NT2/D1 (cell line): ENCODE measurements at regions not wholly inside any gene's neighbourhood (a gene's known extent, or its start where the extent isn't known, plus 50 kb on each side); places are given as distances from the start of the nearest gene placed in this dataset.

Experiments used
- DNase-seq: peaks from one replicate; pipeline ENCODE4 v3.0.0-alpha.2; 2011; ENCODE audit warnings: low read depth, low spot score
- H3K27me3 ChIP-seq: 2 replicates; pipeline ENCODE4 v1.6.0; 2011; ENCODE audit warnings: mild to moderate bottlenecking; ENCODE audit not compliant: insufficient read length, insufficient read depth
- H3K36me3 ChIP-seq: 2 replicates; pipeline ENCODE4 v1.6.1; 2011; ENCODE audit warnings: mild to moderate bottlenecking, low read length, mixed read lengths; ENCODE audit not compliant: insufficient read depth, insufficient read length
- H3K4me1 ChIP-seq: 2 replicates; pipeline ENCODE4 v1.5.1; 2011; ENCODE audit not compliant: insufficient read depth, insufficient read length
- H3K4me3 ChIP-seq: 2 replicates; pipeline ENCODE4 v1.5.1; 2011; ENCODE audit warnings: low read depth; ENCODE audit not compliant: insufficient read length
- H3K9ac ChIP-seq: 2 replicates; pipeline ENCODE4 v1.6.0; 2011; ENCODE audit warnings: low read depth; ENCODE audit not compliant: insufficient read length
- H3K9me3 ChIP-seq: 2 replicates; pipeline ENCODE4 v1.5.1; 2011; ENCODE audit warnings: mild to moderate bottlenecking, low read length; ENCODE audit not compliant: insufficient read depth
- SUZ12 ChIP-seq: IDR thresholded peaks from 2 replicates; pipeline ENCODE4 v1.6.1; 2011; ENCODE audit not compliant: insufficient read length, insufficient read depth; ENCODE audit errors: extremely low read depth
- YY1 ChIP-seq: IDR thresholded peaks from 2 replicates; pipeline ENCODE4 v1.6.1; 2011; ENCODE audit not compliant: insufficient read length, insufficient read depth
- ZNF274 ChIP-seq: IDR thresholded peaks from 2 replicates; pipeline ENCODE4 v1.6.1; 2011; ENCODE audit warnings: mild to moderate bottlenecking, low read depth, low read length

- Histone ChIP-seq H3K9me3 (no peaks in the 10 kb centered on the region), H3K4me1 (no peaks in the 10 kb centered on the region), H3K9ac (no peak overlapping the region), H3K4me3 (no peak overlapping the region), H3K36me3 (no peaks in the 10 kb centered on the region), H3K27me3 (no peaks in the 10 kb centered on the region)
- DNase-seq: no peak
- no peak for TF ChIP-seq SUZ12
- TF ChIP-seq YY1: no peak
Measured at GRCh38 chr5:158553962-158554336, 545.8 kb downstream of the EBF1 start.

DNA sequence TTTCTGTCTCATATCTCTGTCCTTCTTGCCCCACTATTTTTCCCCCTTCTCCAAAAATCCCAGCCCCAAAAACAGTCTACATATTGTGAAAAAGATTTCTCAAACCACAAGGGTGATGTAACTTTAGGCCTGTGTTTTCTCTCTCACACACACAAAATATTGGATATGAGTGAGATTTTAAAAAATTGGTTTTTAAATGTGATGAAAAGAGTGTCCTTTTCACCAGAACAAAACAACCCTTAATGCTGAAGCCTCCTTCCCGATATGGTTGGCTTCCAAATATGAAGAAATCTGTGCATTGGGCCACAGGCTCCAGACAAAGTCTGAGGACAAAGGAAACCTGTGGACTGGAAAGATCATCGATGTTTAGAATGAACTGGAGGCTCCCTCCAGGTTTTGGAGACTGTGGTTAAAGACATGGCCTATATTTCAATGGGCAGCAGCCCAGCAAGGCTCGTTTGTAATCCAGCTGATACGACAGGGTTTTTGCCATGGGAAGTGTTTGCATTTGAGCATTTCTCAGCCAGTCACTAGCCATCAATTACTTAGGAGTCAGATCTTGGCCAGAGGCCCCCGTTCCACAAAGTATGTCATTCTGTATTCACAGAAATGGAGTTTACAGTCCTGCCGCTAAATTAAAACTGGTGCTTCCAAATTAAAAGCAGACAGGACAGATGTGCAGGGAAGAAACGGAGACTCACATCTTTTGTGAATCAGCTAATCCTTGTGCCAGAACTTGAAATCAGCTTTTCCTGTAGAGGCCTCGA lies 546.3 kb downstream of the EBF1 start:
- DNase-seq: no peak
- no peaks in the 10 kb centered on the region for H3K36me3 ChIP-seq
- H3K9me3 ChIP-seq: no peaks in the 10 kb centered on the region
- H3K4me3 ChIP-seq: no peak overlapping the region
- TF ChIP-seq ZNF274: no peak
- TF ChIP-seq YY1: no peak
- no peak for TF ChIP-seq SUZ12
- no peak overlapping the region for H3K9ac ChIP-seq
- H3K4me1 ChIP-seq: no peaks in the 10 kb centered on the region
- H3K27me3 ChIP-seq: no peaks in the 10 kb centered on the region

DNA sequence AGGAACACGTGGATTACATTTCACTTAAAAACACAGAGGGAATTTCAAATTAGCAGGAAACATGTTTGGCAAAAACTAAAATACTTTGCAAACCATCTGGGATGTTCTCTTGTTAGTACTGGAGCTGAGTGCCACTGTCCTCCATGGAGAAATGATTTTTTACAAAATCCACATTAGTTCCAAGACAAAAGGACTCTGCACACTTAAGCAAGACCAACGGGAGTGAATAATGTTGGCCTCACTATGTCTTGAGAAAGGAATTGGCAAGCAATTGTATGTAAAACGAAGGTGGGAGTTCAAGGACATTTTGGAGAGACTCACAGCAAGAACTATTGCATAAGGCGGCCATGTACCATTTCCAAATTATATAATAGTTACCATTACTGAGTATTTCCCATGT lies 547.5 kb downstream of the EBF1 start:
- no peak for TF ChIP-seq YY1
- TF ChIP-seq ZNF274: no peak
- TF ChIP-seq SUZ12: no peak
- H3K36me3 ChIP-seq: no peaks in the 10 kb centered on the region
- no peak overlapping the region for H3K4me3 ChIP-seq
- H3K9me3 ChIP-seq: no peaks in the 10 kb centered on the region
- no peak for DNase-seq
- no peaks in the 10 kb centered on the region for H3K27me3 ChIP-seq
- H3K4me1 ChIP-seq: no peaks in the 10 kb centered on the region
- no peak overlapping the region for H3K9ac ChIP-seq

- H3K9ac ChIP-seq: no peak overlapping the region
- H3K9me3 ChIP-seq: no peaks in the 10 kb centered on the region
- DNase-seq: no peak
- no peaks in the 10 kb centered on the region for H3K4me1 ChIP-seq
- no peaks in the 10 kb centered on the region for H3K36me3 ChIP-seq
- TF ChIP-seq YY1: no peak
- TF ChIP-seq ZNF274: no peak
- TF ChIP-seq SUZ12: no peak
- no peaks in the 10 kb centered on the region for H3K27me3 ChIP-seq
- H3K4me3 ChIP-seq: no peak overlapping the region
Measured at GRCh38 chr5:158549311-158549710, 550.4 kb downstream of the EBF1 start.

DNA sequence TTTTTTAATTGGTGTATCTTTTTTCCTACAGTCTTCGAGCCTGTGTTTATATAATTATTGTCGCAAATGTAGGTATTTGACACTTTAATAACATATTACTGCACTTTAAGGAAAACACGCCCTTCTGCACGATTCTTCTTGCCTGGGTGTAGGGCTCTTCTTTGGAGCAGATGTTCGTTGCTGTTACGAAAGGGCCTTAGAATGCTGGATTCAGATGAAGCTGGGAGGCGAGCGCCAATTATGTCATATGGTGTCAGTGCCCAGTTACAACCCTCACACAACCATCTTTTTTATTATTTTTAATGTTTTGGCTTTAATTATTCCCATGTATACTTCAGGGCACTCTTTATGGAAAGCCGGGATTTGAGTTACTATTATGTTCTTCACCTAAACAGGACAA lies 553.0 kb downstream of the EBF1 start:
- Histone ChIP-seq H3K9me3 (no peaks in the 10 kb centered on the region), H3K36me3 (no peaks in the 10 kb centered on the region), H3K4me3 (no peak overlapping the region), H3K4me1 (no peaks in the 10 kb centered on the region), H3K9ac (no peak overlapping the region), H3K27me3 (no peaks in the 10 kb centered on the region)
- DNase-seq: no peak
- no peak for TF ChIP-seq ZNF274
- no peak for TF ChIP-seq YY1
- TF ChIP-seq SUZ12: no peak

DNA sequence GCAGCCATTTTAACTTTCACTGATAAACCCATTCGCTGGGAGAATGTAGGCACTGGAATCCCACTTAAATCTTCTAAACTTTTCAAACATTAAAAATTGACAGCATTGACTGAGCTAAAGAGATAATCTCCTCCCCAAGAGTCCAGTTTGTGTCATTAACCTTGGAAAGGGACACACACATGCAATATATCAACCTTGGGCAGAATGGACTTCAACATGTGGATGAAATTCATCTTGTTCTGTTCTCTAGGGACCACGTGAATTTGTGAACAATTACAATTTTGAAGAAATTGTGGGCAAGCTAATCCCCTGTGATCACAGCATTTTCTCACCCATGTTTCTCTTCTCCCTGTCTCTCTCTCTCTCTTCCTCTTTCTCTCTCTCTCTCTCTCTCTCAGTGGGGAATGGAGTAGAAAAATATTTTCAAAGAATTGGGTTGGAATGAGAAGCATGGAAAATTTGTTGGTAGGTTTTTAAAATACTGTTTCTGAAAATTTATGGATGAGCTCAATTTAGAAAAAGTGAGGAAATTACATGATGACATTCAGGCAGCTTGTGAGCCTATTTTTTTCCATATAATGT lies 553.7 kb downstream of the EBF1 start:
- Histone ChIP-seq H3K4me3 (no peak overlapping the region), H3K36me3 (no peaks in the 10 kb centered on the region), H3K9ac (no peak overlapping the region), H3K4me1 (no peaks in the 10 kb centered on the region), H3K27me3 (no peaks in the 10 kb centered on the region), H3K9me3 (no peaks in the 10 kb centered on the region)
- TF ChIP-seq YY1 (no peak), SUZ12 (no peak), ZNF274 (no peak)
- no peak for DNase-seq

DNA sequence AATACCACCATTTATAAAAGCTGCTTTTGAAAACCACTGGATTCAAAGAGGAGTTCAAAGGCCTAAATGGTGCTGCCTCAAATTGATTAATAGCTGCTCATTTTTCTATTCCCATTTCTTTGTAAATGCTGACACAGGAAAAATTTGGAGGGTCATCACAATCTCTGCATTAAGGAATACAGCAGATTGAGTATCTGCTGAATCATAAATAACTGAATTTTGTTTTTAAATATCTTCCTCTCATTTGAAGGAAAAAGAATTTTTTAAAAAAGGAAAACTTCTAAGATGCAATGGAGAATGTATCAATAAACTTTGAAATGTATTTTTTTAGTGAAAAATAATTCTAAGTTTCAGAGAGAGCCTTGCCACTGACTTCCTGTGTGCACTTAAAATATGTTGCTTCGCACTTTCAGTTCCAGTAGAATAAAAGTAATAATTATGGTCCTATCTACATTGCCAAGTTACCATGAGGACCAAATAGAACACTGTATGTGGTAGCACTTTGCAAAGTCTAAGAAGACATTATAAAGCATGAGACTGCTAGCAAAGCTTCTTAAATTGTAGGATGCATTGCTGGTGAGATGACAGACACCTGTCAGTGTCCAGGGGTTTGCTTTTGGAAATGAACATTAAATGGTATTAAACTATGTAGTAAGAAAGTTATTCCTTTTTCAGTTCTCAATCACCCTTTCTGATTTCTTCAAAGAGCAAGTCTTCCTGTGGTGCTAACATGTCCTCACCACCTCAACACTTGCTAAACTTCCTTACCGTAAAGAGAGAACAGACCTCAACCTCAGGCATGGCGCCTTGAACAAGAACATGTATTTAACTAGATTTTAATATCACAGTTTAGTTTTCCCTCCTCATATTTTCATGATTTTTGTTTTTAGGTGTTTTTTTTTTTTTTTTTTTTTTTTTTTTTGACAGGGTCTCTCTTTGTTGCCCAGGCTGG lies 555.1 kb downstream of the EBF1 start:
- Histone ChIP-seq H3K4me1 (no peaks in the 10 kb centered on the region), H3K4me3 (no peak overlapping the region), H3K36me3 (no peaks in the 10 kb centered on the region), H3K27me3 (no peaks in the 10 kb centered on the region), H3K9me3 (no peaks in the 10 kb centered on the region), H3K9ac (no peak overlapping the region)
- DNase-seq: no peak
- TF ChIP-seq ZNF274 (no peak), YY1 (no peak), SUZ12 (no peak)
